OCI-LY1 (cell line): ENCODE measurements at regions not wholly inside any gene's neighbourhood (a gene's known extent, or its start where the extent isn't known, plus 50 kb on each side); places are given as distances from the start of the nearest gene placed in this dataset.

Experiments
- CTCF ChIP-seq: fragments of 200-600 bp; sonication (generic), shearing (Covaris generic); IDR thresholded peaks from 2 replicates; pipeline ENCODE4 v1.5.1; 2017; ENCODE audit warnings: mild to moderate bottlenecking, antibody characterized with exemption, low read length, moderate library complexity, mixed read lengths
- EZH2 ChIP-seq: fragments of 200-600 bp; sonication (generic), shearing (Covaris generic); IDR thresholded peaks from 2 replicates; pipeline ENCODE4 v1.8.0; 2017; ENCODE audit warnings: borderline replicate concordance, mixed run types, mild to moderate bottlenecking, antibody characterized with exemption, low read length, moderate library complexity, mixed read lengths

GRCh38 chr4:12846368-12846767 lies 637.8 kb downstream of the RAB28 start:
- no peak for TF ChIP-seq CTCF
- no peak for TF ChIP-seq EZH2
